Transverse colon (tissue), 4 donors: ENCODE measurements at regions not wholly inside any gene's neighbourhood (a gene's known extent, or its start where the extent isn't known, plus 50 kb on each side); places are given as distances from the start of the nearest gene placed in this dataset.

ENCODE experiments used
- DNase-seq: peaks from one replicate; pipeline ENCODE4 v3.0.0-alpha.2; 2019
- H3K27ac ChIP-seq, 4 donors: fragments of 200-600 bp; sonication (generic); 2 replicates each; pipeline ENCODE4 v1.5.1; 2016 to 2018; ENCODE audit warnings: inconsistent platforms in 4 of 4
- H3K27me3 ChIP-seq: fragments of 200-600 bp; sonication (generic); 2 replicates; pipeline ENCODE4 v1.5.1; 2017; ENCODE audit warnings: inconsistent platforms
- H3K36me3 ChIP-seq, 4 donors: fragments of 200-600 bp; sonication (generic); 2 replicates each; pipeline ENCODE4 v1.5.1; 2017 to 2019; ENCODE audit warnings: inconsistent platforms in 4 of 4
- H3K4me1 ChIP-seq, 4 donors: fragments of 200-600 bp; sonication (generic); 2 replicates each; pipeline ENCODE4 v1.5.1; 2017 to 2020; ENCODE audit warnings: inconsistent platforms in 4 of 4
- H3K4me3 ChIP-seq, 4 donors: fragments of 200-600 bp; sonication (generic); 1 replicate in 1 of 4; 2 replicates in 3 of 4; pipeline versions ENCODE4 v1.5.1 to v1.6.1; 2017 to 2019; ENCODE audit warnings: inconsistent platforms in 4 of 4
- H3K9me3 ChIP-seq, 2 donors: fragments of 200-600 bp; sonication (generic); 2 replicates each; pipeline ENCODE4 v1.5.1; 2017 to 2019; ENCODE audit warnings: inconsistent platforms in 2 of 2
- EP300 ChIP-seq: sonication (generic); formaldehyde crosslinking; IDR thresholded peaks from one replicate; pipeline ENCODE4 v1.6.1; 2017; ENCODE audit warnings: antibody characterized with exemption, low read depth
- POLR2A ChIP-seq: fragments of 450-650 bp; IDR thresholded peaks from one replicate; pipeline ENCODE4 v1.6.1; 2016; ENCODE audit warnings: antibody characterized with exemption, mild to moderate bottlenecking, moderate library complexity
- POLR2AphosphoS5 ChIP-seq, 3 donors: sonication (generic); formaldehyde crosslinking; IDR thresholded peaks; one replicate each; pipeline ENCODE4 v1.6.1; 2016; ENCODE audit warnings: antibody characterized with exemption in 3 of 3
- WGBS, 2 donors: methylation state at CpG; one replicate each; pipeline ENCODE4 v1.1.5; 2018; ENCODE audit warnings: low coverage in 1 of 2; 5-methylcytosine and 5-hydroxymethylcytosine counted together
- in situ Hi-C, 4 donors: fragments of 200-750 bp; cut with MboI; loops; one replicate each; pipeline versions ENCODE4 v1.15.0 to v1.15.1; 2017; ENCODE audit warnings: low sequenced_read_pairs in 3 of 4, low pct_ligation_motif_present in 1 of 4, low pct_unique_long_range_greater_than_20kb in 1 of 4
- intact Hi-C: fragments of 100-400 bp; cut with DNase I; formaldehyde crosslinking; loops from one replicate; pipeline ENCODE4 v1.15.1; 2023; ENCODE audit warnings: low total_unique reads
- TF ChIP-seq, protein P1 (sequence below), 5 experiments: fragments of 200-600 bp in 3 of 5; fragments of 450-650 bp in 2 of 5; sonication (generic) in 3 of 5; IDR thresholded peaks; 1 replicate in 2 of 5; 2 replicates in 3 of 5; pipeline ENCODE4 v1.5.1; 2016 to 2017; ENCODE audit warnings: antibody characterized with exemption in 5 of 5, inconsistent platforms in 3 of 5, mild to moderate bottlenecking in 2 of 5, moderate library complexity in 1 of 5

GRCh38 chr10:129045599-129045998, 421.4 kb upstream of the MGMT start:
- no peaks in the 10 kb centered on the region for H3K36me3 ChIP-seq
- TF ChIP-seq POLR2A = no peak
- no peak for TF ChIP-seq EP300
- TF ChIP-seq POLR2AphosphoS5 (IDR thresholded peaks at IDR 0.05) = no peak
- TF ChIP-seq, protein P1, sequence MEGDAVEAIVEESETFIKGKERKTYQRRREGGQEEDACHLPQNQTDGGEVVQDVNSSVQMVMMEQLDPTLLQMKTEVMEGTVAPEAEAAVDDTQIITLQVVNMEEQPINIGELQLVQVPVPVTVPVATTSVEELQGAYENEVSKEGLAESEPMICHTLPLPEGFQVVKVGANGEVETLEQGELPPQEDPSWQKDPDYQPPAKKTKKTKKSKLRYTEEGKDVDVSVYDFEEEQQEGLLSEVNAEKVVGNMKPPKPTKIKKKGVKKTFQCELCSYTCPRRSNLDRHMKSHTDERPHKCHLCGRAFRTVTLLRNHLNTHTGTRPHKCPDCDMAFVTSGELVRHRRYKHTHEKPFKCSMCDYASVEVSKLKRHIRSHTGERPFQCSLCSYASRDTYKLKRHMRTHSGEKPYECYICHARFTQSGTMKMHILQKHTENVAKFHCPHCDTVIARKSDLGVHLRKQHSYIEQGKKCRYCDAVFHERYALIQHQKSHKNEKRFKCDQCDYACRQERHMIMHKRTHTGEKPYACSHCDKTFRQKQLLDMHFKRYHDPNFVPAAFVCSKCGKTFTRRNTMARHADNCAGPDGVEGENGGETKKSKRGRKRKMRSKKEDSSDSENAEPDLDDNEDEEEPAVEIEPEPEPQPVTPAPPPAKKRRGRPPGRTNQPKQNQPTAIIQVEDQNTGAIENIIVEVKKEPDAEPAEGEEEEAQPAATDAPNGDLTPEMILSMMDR (IDR thresholded peaks at IDR 0.05) = no peak
- DNase-seq = no peak
- in situ Hi-C loops = loop anchor here in 1 of 4 donors (25.0 kb wide), 2 partner anchors 942 to 1067 kb away; partner anchors contain the start of gene C10orf143
- H3K27ac ChIP-seq = no peak overlapping the region
- no peak overlapping the region for H3K4me3 ChIP-seq
- no peaks in the 10 kb centered on the region for H3K9me3 ChIP-seq
- intact Hi-C loops = no loop called here
- H3K27me3 ChIP-seq = peaks cover 13% of the 10 kb centered on the region
- WGBS, 2 donors = 84 to 100% methylated on average over 3 to 17 of the region's 17 CpGs
- no peaks in the 10 kb centered on the region for H3K4me1 ChIP-seq

DNA sequence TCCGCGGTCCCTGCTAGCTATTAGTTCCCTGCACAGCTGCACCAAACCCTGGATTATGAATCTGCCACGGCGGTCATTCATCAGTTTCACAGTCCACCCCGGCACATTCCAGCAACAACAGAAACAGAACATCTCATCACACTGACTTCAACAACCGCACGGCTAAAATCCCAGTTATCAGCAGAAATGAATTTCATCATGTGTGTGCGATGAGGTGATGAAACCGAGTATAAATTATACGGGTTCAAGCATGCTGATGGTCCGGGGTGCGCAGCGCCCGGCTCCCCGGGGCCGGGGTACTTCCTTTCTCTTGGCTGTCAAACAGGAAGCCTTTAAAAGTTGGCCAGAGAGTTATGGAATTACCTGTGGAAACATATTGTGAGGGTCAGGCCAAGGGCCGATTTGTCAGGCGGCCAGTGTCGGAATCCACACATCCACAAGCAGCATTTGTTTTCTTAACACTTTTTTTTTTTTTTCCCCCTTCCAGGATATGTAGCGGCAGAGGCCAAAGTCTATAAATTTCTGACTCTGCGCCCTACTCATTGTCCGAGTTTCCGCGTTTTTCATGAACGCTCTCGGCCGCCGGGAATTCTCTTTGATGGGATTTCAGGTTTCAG, 420.9 kb upstream of the MGMT start:
- Histone ChIP-seq H3K36me3 (no peaks in the 10 kb centered on the region), H3K4me1 (no peaks in the 10 kb centered on the region), H3K9me3 (no peaks in the 10 kb centered on the region), H3K4me3 (no peak overlapping the region), H3K27ac (no peak overlapping the region), H3K27me3 (peaks cover 13% of the 10 kb centered on the region)
- WGBS, 2 donors = 85% methylated on average over 23 to 28 of the region's 28 CpGs
- in situ Hi-C loops = loop anchor here in 1 of 4 donors (25.0 kb wide), 2 partner anchors 941 to 1066 kb away; partner anchors contain the start of gene C10orf143
- TF ChIP-seq EP300 = no peak
- TF ChIP-seq, protein P1 (IDR thresholded peaks at IDR 0.05) = no peak
- TF ChIP-seq POLR2AphosphoS5 (IDR thresholded peaks at IDR 0.05) = no peak
- TF ChIP-seq POLR2A = no peak
- intact Hi-C loops = no loop called here
- no peak for DNase-seq

- Histone ChIP-seq H3K27ac (no peak overlapping the region), H3K4me1 (no peaks in the 10 kb centered on the region), H3K4me3 (no peak overlapping the region), H3K36me3 (no peaks in the 10 kb centered on the region), H3K27me3 (peaks cover 10% of the 10 kb centered on the region), H3K9me3 (no peaks in the 10 kb centered on the region)
- in situ Hi-C loops (loop anchor here in 1 of 4 donors (25.0 kb wide), 2 partner anchors 940 to 1065 kb away; partner anchors contain the start of gene C10orf143), intact Hi-C loops (no loop called here)
- TF ChIP-seq POLR2AphosphoS5 (IDR thresholded peaks at IDR 0.05) = no peak
- no peak for TF ChIP-seq EP300
- TF ChIP-seq, protein P1 (IDR thresholded peaks at IDR 0.05) = no peak
- no peak for TF ChIP-seq POLR2A
- 78 to 90% methylated on average over 5 of the region's 5 CpGs for WGBS, 2 donors
- no peak for DNase-seq
Observed at GRCh38 chr10:129046962-129047361, 420.1 kb upstream of the MGMT start.

- in situ Hi-C loops (loop anchor here in 1 of 4 donors (25.0 kb wide), 2 partner anchors 940 to 1065 kb away; partner anchors contain the start of gene C10orf143), intact Hi-C loops (no loop called here)
- Histone ChIP-seq H3K4me1 (no peaks in the 10 kb centered on the region), H3K27me3 (peaks cover 3% of the 10 kb centered on the region), H3K27ac (no peak overlapping the region), H3K9me3 (no peaks in the 10 kb centered on the region), H3K36me3 (no peaks in the 10 kb centered on the region), H3K4me3 (no peak overlapping the region)
- no peak for DNase-seq
- WGBS, 2 donors = 92 to 95% methylated on average over 2 to 3 of the region's 3 CpGs
- TF ChIP-seq, protein P1 (IDR thresholded peaks at IDR 0.05) = no peak
- TF ChIP-seq EP300 (no peak), POLR2AphosphoS5 (IDR thresholded peaks at IDR 0.05) (no peak), POLR2A (no peak)
Observed at GRCh38 chr10:129047600-129047999, 419.4 kb upstream of the MGMT start.
